HG03469 (cell line): ENCODE measurements at regions not wholly inside any gene's neighbourhood (a gene's known extent, or its start where the extent isn't known, plus 50 kb on each side); places are given as distances from the start of the nearest gene placed in this dataset.

Experiments
- ATAC-seq: cut with Tn5 transposase; IDR thresholded peaks from one replicate; pipeline ENCODE4 v1.9.1; 2021; ENCODE audit warnings: mild to moderate bottlenecking, moderate library complexity, moderate number of reproducible peaks; ENCODE audit not compliant: unreplicated experiment

GRCh38 chr7:127447326-127447945 lies 54.9 kb upstream of the ZNF800 start:
- ATAC-seq: peak; percentile 100

- no peak for ATAC-seq
Observed at GRCh38 chr7:127446842-127447241, 54.3 kb upstream of the ZNF800 start.
